Stimulated activated CD8-positive, alpha-beta memory T cell treated with anti-CD3 and anti-CD28 coated beads, Interleukin-4, amount 100 ng/mL, for 1 hour (primary cell): ENCODE measurements at regions not wholly inside any gene's neighbourhood (a gene's known extent, or its start where the extent isn't known, plus 50 kb on each side); places are given as distances from the start of the nearest gene placed in this dataset.
"Not testable (repeated sequence)": the region's sequence is repeated elsewhere in the genome, so short reads cannot be mapped to it uniquely, and the experiment has no call there.

Experiments
- DNase-seq, 2 donors: peaks; one replicate each; pipeline ENCODE4 v3.0.0-alpha.2; 2020; ENCODE audit warnings: low read depth in 2 of 2, low spot score in 1 of 2

DNA sequence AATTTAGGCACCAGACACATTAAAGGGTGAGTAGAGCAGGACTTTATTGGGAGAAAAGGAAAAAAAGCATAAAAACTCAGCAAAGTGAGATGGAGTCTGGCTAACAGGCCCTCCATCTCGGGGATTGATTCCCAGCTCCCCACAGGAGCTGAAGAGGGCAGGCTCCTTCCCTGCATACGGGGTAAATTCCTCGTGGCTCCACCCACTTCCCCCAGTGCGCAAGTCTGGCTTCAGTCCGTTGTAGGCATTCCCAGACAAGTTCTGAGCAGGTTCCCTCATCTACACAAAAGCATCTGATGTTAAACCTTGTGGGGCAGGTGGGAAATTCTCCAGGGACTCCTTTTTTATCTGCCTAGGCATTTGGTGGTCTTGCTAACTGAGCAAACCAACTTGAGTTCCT lies 722.6 kb downstream of the ZNF385D start:
- no peak for DNase-seq

- DNase-seq, result no peak
Measured at GRCh38 chr3:21024563-21024962, 726.4 kb downstream of the ZNF385D start.

- DNase-seq, result no peak
Measured at GRCh38 chr3:21020681-21021080, 730.3 kb downstream of the ZNF385D start.

GRCh38 chr3:21020043-21020442 lies 731.0 kb downstream of the ZNF385D start:
- no peak for DNase-seq

- no peak for DNase-seq
Measured at GRCh38 chr3:21017115-21017852, 733.7 kb downstream of the ZNF385D start.

DNA sequence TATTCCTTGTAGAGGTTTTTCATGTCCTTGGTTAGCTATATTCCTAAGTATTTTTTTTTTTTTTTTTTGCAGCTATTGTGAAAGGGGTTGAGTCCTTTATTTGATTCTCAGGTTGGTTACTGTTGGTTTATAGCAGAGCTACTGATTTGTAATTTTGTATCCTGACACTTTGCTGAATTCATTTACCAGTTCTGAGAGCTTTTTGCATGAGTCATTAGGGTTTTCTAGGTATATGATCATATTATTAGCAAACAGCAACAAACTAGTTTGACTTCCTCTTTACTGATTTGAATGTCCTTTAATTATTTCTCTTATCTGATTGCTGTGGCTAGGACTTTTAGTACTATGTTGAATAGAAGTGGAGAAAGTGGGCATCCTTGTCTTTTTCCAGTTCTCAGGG lies 737.4 kb downstream of the ZNF385D start:
- no peak for DNase-seq

- no peak for DNase-seq
Measured at GRCh38 chr3:20999661-21000060, 751.3 kb downstream of the ZNF385D start.

DNA sequence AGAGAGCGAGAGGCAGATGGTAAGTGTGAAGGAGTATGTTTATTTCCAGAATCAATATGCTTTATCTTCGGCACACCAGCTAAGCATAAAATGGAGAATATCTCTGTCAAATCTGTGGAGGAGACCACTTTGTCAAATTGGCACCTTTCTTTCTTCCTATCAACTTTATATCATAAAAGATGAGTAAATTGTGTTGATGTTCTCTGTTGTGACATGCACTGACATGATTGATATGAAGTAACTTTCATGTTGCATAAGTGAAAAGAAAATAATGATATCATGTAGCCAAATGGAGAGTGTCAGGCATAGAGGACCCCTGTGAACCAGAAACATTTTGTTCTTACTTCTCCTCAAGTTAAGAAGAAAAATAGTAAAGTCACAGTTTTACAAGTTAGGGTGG lies 753.8 kb downstream of the ZNF385D start:
- DNase-seq, result no peak

DNA sequence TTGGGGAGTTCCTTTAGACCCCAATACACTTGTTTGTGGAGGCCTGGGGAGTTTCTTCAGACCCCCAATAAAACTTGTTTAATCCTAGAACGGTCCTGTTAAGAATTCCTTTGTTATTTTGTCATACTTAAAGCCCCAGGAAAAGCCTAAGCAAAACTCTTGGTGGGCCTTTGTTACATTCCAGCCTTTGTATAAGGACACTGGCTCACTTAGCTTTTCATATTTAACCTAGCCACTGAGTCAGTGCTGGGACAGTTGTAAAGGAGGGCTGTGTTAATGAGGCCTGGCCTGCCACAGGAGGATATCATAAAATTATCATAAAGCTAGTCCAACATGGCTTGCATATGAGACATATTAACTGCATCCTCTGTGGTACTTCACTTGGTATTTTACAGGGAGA lies 760.1 kb downstream of the ZNF385D start:
- no peak for DNase-seq

- not testable (repeated sequence) for DNase-seq
Measured at GRCh38 chr3:20989653-20990052, 761.4 kb downstream of the ZNF385D start.

DNA sequence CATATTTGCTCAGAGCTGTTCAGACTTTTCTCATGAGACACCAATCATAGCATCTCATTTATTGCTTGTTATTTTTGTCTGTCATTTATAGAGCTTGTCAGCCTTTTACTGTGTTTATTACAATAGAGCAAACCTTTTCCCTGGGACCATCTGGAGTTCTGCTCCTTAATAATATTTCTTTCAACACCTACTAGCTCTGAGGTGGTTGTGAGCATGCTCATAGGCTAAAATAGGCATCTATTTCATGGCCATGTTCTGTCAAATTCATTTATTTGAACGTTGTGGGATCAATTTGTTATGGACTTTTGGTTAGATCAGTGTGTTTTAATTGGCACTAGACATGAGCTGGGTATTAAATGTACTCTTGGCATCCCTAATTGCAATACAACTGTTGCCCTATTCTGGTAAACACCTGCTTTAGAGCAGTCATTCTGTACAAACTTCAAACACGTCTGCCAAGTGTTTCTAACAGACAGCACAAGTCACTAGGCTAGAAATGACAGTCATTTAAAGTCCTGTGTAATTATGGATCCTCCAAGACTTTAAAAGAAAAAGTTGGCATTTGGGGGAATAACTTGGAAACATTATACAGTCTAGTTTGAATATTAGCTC lies 766.3 kb downstream of the ZNF385D start:
- no peak for DNase-seq

DNA sequence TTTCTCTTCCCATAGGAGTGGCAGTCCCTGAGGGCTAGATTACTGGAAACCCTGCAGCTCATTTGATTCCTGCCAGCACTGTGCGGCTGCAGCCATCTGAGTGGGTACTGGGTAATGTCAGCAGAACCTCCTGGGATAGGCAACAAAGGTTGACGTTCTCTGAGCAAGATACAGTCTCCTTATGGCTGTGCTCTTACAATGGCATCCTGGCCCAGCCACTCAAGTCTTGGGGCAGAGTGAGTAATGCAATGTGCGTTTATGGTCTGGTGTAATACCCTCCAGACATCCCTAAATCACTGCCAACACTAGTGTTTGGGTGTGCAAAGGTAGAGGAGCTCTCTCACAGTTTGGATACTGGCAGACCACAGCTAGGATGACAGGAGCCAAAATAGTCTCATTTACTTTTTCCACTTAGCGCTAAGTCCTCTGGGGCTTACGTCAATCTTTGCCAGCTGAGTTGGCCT lies 775.8 kb downstream of the ZNF385D start:
- no peak for DNase-seq

DNA sequence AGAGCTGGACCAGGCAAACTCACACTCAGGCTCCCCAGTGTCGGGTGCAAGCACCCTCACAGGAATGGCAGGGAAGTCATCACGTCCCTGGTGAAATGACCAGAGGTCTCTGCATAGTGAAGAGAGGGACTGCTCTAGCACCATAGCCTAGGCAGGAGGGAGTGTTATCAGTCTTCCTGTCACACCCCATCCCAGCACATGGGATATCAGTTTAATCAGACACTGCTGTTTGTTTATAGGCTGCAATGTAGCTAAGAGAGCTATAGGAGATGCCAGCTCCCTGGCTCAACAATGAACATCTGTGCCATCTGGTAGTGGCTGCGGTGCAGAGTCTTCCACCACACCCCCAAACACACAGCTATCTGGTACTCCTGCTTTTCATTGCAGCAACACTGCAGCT lies 776.6 kb downstream of the ZNF385D start:
- DNase-seq, result no peak

- not testable (repeated sequence) for DNase-seq
Measured at GRCh38 chr3:20970807-20971206, 780.2 kb downstream of the ZNF385D start.

- DNase-seq, result not testable (repeated sequence)
Measured at GRCh38 chr3:20967485-20967884, 781.5 kb upstream of the SGO1 start.

GRCh38 chr3:20958161-20958560 lies 772.2 kb upstream of the SGO1 start:
- DNase-seq, result no peak

DNA sequence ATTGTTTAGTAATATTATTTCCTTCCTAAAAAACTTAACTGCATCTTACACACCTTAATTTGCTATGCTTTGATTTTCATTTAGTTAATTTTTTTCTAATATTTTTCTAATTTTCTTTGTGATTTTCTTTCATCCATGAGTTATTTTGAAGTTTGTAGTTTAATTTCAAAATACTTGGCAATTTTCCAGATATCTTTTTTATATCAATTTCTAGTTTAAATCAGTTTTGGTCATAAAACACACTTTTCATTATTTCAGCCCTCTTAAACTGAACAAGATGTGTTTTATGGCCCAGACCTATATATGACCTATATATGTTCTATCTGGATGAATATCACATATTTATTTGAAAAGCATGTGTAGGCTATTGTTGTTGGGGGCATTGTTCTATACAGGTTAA lies 759.9 kb upstream of the SGO1 start:
- DNase-seq, result no peak

- no peak for DNase-seq
Measured at GRCh38 chr3:20935791-20936190, 749.8 kb upstream of the SGO1 start.

DNA sequence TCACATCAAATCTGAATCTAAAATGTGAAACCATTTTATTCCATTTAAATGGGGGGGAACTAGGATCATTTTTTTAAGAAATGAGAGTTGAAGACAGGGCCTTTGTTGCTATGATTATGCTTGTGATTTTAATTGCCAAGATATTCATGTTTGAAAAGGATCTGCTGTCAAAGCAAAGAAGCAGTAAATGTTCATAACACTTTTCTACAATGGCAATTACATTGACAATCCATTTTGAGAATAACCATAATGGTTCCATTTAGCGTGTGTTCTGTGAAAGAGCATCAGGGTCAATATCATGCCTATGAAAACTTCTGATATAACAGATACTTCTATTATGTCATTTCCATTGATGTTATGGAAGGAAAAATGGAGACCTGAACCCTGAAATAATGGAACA lies 745.8 kb upstream of the SGO1 start:
- no peak for DNase-seq

DNA sequence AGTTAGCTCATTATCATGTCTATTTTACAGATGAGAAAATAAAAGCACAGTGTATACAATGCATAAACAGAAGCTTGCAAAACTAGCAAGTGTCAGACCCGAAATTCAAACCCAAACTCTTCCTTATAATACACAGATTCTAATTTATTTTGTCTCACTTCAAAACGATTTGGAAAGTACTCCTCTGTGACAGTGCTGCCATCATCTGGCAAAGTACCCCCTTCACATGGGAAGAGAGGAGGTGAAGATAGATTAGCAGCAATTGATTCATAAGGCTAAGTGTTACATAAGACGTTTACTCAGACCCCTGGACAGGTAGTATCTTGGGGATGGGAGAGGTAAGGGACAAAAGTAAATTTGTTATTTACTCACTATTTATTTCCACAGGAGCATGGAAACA lies 744.0 kb upstream of the SGO1 start:
- no peak for DNase-seq

DNA sequence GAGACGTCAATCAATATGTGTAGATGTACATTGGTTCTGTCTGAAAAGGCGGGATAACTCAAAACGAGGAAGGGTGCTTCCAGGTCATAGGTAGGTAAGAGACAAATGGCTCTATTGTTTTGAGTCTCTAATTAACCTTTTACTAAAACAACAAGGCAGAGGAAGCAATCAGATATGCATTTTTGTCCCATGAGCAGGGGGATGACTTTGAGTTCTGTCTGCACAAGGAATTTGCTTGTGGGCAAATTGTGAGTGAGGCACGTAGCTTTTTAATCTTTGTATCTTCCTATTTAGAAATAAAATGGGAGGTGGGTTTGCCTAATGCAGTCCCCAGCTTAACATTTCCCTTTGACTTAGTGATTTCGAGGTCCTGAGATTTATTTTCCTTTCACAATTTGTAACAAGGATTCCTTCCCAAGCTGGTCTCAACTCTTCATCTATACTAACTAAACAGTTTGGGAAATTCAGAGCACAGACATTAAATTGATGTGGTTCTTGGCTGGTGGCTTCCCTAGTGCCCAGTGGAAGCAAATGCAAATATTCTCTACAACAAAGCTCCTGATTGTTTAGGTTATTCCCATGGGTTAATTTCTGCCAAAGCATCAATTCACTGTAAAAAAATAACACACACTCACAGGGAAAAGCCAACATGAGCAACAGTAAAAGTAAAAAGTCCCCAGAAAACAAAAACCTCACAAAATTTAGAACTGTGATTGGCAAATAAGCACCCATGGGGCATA lies 738.8 kb upstream of the SGO1 start:
- DNase-seq, result no peak

- DNase-seq, result not testable (repeated sequence)
Measured at GRCh38 chr3:20921112-20921511, 735.1 kb upstream of the SGO1 start.
